Neural cell (in vitro differentiated cells): ENCODE measurements at regions not wholly inside any gene's neighbourhood (a gene's known extent, or its start where the extent isn't known, plus 50 kb on each side); places are given as distances from the start of the nearest gene placed in this dataset.

Source experiments
- CTCF ChIP-seq: fragments of 450-650 bp; IDR thresholded peaks from 2 replicates; pipeline ENCODE4 v1.5.1; 2014; ENCODE audit warnings: antibody characterized with exemption, mild to moderate bottlenecking, moderate library complexity; ENCODE audit not compliant: poor library complexity, severe bottlenecking
- MXI1 ChIP-seq: fragments of 450-650 bp; conservative IDR thresholded peaks from 2 replicates; pipeline ENCODE4 v1.6.1; 2014; ENCODE audit warnings: antibody characterized with exemption, mild to moderate bottlenecking; ENCODE audit not compliant: poor library complexity, severe bottlenecking
- POLR2AphosphoS5 ChIP-seq: IDR thresholded peaks from 2 replicates; pipeline ENCODE4 v1.6.1; 2012
- RAD21 ChIP-seq: fragments of 450-650 bp; conservative IDR thresholded peaks from 2 replicates; pipeline ENCODE4 v1.6.1; 2014; ENCODE audit warnings: antibody characterized with exemption, mild to moderate bottlenecking, moderate library complexity
- SMC3 ChIP-seq: fragments of 450-650 bp; conservative IDR thresholded peaks from 2 replicates; pipeline ENCODE4 v1.6.1; 2014; ENCODE audit warnings: antibody characterized with exemption, mild to moderate bottlenecking, moderate library complexity; ENCODE audit not compliant: poor library complexity

- TF ChIP-seq POLR2AphosphoS5 (no peak), CTCF (no peak), SMC3 (no peak), RAD21 (no peak), MXI1 (no peak)
Measured at GRCh38 chr7:18145160-18145559, 117.5 kb upstream of the PRPS1L1 start.
